ENCODE measurements at regions not wholly inside any gene's neighbourhood (a gene's known extent, or its start where the extent isn't known, plus 50 kb on each side); places are given as distances from the start of the nearest gene placed in this dataset.

GRCh38 chr1:234987415-234988154 lies 141.1 kb downstream of the TOMM20 start:
- no peak for DNase-seq (ENCODE audit: low read depth, low spot score)
- H3K9me3 ChIP-seq (ENCODE audit: control insufficient read depth, insufficient read depth, low read length), result no peaks in the 10 kb centered on the region; the same call in none of the 2 replicates
- peak overlapping the region; percentile 79 for H3K27ac ChIP-seq (ENCODE audit: low read depth, low read length)
- ChIA-PET CTCF (interaction anchor here (0.8 to 1.5 kb wide), 3 partner anchors 9 to 97 kb away, joined by 3 read pairs; no protein-coding TSS in a partner anchor), POLR2A (interaction anchor here (0.8 to 1.5 kb wide), 2 partner anchors 17 to 62 kb away, joined by 3 to 4 read pairs; no protein-coding TSS in a partner anchor)
- H3K27me3 ChIP-seq (ENCODE audit: control insufficient read depth, insufficient read depth, low read length), result no peaks in the 10 kb centered on the region
- TF ChIP-seq, protein P1, sequence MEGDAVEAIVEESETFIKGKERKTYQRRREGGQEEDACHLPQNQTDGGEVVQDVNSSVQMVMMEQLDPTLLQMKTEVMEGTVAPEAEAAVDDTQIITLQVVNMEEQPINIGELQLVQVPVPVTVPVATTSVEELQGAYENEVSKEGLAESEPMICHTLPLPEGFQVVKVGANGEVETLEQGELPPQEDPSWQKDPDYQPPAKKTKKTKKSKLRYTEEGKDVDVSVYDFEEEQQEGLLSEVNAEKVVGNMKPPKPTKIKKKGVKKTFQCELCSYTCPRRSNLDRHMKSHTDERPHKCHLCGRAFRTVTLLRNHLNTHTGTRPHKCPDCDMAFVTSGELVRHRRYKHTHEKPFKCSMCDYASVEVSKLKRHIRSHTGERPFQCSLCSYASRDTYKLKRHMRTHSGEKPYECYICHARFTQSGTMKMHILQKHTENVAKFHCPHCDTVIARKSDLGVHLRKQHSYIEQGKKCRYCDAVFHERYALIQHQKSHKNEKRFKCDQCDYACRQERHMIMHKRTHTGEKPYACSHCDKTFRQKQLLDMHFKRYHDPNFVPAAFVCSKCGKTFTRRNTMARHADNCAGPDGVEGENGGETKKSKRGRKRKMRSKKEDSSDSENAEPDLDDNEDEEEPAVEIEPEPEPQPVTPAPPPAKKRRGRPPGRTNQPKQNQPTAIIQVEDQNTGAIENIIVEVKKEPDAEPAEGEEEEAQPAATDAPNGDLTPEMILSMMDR (IDR thresholded peaks at IDR 0.05; ENCODE audit: low read depth, low read length), result no peak
- no peak overlapping the region for H3K4me3 ChIP-seq (ENCODE audit: low read depth, low read length)

DNA sequence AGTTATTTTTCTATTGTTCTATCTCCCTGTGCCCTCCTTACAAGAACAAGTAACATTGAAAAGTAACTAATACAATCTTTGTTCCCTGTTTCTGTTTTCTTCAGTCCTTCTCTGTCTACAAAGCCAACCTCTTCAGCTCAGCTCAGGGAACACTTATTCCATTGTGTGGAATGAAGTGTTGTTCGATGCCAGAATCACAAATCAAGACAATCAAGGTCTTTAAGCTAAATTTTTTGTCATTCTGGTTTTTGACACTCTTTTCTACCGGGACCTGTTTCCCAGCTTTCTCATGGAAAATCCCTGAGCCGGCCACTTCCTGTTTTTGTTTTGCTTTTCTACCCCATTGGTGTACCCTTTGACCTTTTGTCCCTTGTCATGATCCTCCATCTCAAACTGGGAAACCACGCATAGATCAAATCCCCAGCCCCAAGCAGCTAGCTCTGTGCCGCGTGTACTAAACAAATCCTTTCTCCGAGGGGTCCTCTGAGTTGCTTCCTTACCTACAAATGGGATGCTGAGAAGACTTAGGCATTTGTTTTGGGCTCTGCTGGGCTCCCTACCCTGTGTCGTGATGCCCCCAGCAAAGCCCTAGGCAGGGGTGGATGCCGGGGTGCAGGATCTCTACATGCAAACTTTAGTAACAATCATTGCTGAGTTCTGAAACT lies 141.8 kb downstream of the TOMM20 start:
- CTCF ChIA-PET, result interaction anchor here (0.8 to 1.5 kb wide), 3 partner anchors 9 to 97 kb away, joined by 3 read pairs; no protein-coding TSS in a partner anchor
- DNase-seq (ENCODE audit: low read depth, low spot score), result no peak
- POLR2A ChIA-PET, result interaction anchor here (0.6 to 1.5 kb wide), 3 partner anchors 17 to 372 kb away, joined by 3 to 4 read pairs (median 4); no protein-coding TSS in a partner anchor
- Histone ChIP-seq H3K9me3 (ENCODE audit: control insufficient read depth, insufficient read depth, low read length) (no peaks in the 10 kb centered on the region; the same call in none of the 2 replicates), H3K4me3 (ENCODE audit: low read depth, low read length) (no peak overlapping the region), H3K27ac (ENCODE audit: low read depth, low read length) (peak overlapping the region; percentile 79), H3K27me3 (ENCODE audit: control insufficient read depth, insufficient read depth, low read length) (no peaks in the 10 kb centered on the region)
- TF ChIP-seq, protein P1 (IDR thresholded peaks at IDR 0.05; ENCODE audit: low read depth, low read length), result no peak

DNA sequence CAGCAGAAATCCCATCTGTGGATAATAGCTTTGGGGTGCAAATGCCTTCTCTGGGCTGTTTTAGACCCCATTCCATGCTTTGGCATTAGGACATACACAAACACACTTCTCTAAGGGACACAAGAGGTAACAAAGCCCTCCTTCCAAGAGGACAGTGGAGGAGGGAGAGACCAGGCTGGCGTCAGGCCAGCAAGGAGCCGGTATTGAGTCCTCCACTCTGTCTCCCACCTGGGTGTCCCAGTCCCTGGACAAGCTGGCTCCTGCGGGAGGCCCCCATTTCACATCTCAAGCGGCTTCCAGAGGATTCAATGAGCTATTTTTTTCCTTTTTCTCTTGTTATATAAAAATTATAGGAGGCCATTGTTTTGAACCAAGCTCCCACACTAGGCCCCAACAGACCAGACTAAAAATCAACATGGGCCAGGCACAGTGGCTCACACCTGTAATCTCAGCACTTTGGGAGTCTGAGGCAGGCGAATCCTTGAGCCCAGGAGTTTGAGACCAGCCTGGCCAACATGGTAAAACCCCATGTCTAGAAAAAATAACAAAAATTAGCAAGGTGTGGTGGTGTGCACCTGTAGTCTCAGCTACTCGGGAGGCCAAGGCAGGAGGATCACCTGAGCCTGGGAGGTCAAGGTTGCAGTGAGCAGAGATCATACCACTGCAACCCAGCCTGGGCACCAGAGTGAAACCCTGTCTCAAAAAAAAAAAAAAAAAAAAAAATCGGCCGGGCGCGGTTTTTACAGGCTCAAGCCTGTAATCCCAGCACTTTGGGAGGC lies 142.9 kb downstream of the TOMM20 start:
- no peaks in the 10 kb centered on the region for H3K27me3 ChIP-seq (ENCODE audit: control insufficient read depth, insufficient read depth, low read length)
- TF ChIP-seq, protein P1 (IDR thresholded peaks at IDR 0.05; ENCODE audit: low read depth, low read length), result no peak
- ChIA-PET POLR2A (interaction anchor here (0.7 kb wide), 1 partner anchor 490 kb away, joined by 3 read pairs; no protein-coding TSS in a partner anchor), CTCF (interaction anchor here (0.7 to 1.5 kb wide), 2 partner anchors 14 to 662 kb away, joined by 3 to 9 read pairs; no protein-coding TSS in a partner anchor)
- DNase-seq (ENCODE audit: low read depth, low spot score), result no peak
- no peak overlapping the region for H3K4me3 ChIP-seq (ENCODE audit: low read depth, low read length)
- no peaks in the 10 kb centered on the region; the same call in none of the 2 replicates for H3K9me3 ChIP-seq (ENCODE audit: control insufficient read depth, insufficient read depth, low read length)
- peak overlapping the region; percentile 86 for H3K27ac ChIP-seq (ENCODE audit: low read depth, low read length)

- ChIA-PET POLR2A (no interaction called here), CTCF (no interaction called here)
- TF ChIP-seq, protein P1 (IDR thresholded peaks at IDR 0.05; ENCODE audit: low read depth, low read length), result no peak
- Histone ChIP-seq H3K9me3 (ENCODE audit: control insufficient read depth, insufficient read depth, low read length) (no peaks in the 10 kb centered on the region; the same call in none of the 2 replicates), H3K27ac (ENCODE audit: low read depth, low read length) (peak overlapping the region; percentile 86), H3K4me3 (ENCODE audit: low read depth, low read length) (no peak overlapping the region), H3K27me3 (ENCODE audit: control insufficient read depth, insufficient read depth, low read length) (no peaks in the 10 kb centered on the region)
- DNase-seq (ENCODE audit: low read depth, low spot score), result no peak
Measured at GRCh38 chr1:234985007-234985370, 143.6 kb downstream of the TOMM20 start.

All from AG04450 (cell line).